ENCODE measurements at regions not wholly inside any gene's neighbourhood (a gene's known extent, or its start where the extent isn't known, plus 50 kb on each side); places are given as distances from the start of the nearest gene placed in this dataset.
"Not testable (repeated sequence)": the region's sequence is repeated elsewhere in the genome, so short reads cannot be mapped to it uniquely, and the experiment has no call there.

- ChIA-PET CTCF (no interaction called here), POLR2A (no interaction called here)
- DNase-seq (ENCODE audit: extremely low spot score), result no peak
- TF ChIP-seq, protein P1, sequence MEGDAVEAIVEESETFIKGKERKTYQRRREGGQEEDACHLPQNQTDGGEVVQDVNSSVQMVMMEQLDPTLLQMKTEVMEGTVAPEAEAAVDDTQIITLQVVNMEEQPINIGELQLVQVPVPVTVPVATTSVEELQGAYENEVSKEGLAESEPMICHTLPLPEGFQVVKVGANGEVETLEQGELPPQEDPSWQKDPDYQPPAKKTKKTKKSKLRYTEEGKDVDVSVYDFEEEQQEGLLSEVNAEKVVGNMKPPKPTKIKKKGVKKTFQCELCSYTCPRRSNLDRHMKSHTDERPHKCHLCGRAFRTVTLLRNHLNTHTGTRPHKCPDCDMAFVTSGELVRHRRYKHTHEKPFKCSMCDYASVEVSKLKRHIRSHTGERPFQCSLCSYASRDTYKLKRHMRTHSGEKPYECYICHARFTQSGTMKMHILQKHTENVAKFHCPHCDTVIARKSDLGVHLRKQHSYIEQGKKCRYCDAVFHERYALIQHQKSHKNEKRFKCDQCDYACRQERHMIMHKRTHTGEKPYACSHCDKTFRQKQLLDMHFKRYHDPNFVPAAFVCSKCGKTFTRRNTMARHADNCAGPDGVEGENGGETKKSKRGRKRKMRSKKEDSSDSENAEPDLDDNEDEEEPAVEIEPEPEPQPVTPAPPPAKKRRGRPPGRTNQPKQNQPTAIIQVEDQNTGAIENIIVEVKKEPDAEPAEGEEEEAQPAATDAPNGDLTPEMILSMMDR (IDR thresholded peaks at IDR 0.05; ENCODE audit: control extremely low read depth, extremely low read depth, low read depth, missing control alignments), result no peak
Measured at GRCh38 chr4:171516694-171517093, 296.5 kb upstream of the GALNTL6 start.

GRCh38 chr4:171484681-171485080, 328.5 kb upstream of the GALNTL6 start:
- DNase-seq (ENCODE audit: extremely low spot score), result no peak
- TF ChIP-seq, protein P1 (IDR thresholded peaks at IDR 0.05; ENCODE audit: control extremely low read depth, extremely low read depth, low read depth, missing control alignments), result no peak
- CTCF ChIA-PET, result no interaction called here
- POLR2A ChIA-PET, result no interaction called here

- CTCF ChIA-PET, result no interaction called here
- POLR2A ChIA-PET, result no interaction called here
- DNase-seq (ENCODE audit: extremely low spot score), result no peak
- TF ChIP-seq, protein P1 (IDR thresholded peaks at IDR 0.05; ENCODE audit: control extremely low read depth, extremely low read depth, low read depth, missing control alignments), result no peak
Measured at GRCh38 chr4:171478181-171478580, 335.0 kb upstream of the GALNTL6 start.

GRCh38 chr4:171475111-171475510, 338.1 kb upstream of the GALNTL6 start:
- DNase-seq (ENCODE audit: extremely low spot score); POLR2A ChIA-PET; CTCF ChIA-PET: not testable (repeated sequence)

- TF ChIP-seq, protein P1 (IDR thresholded peaks at IDR 0.05; ENCODE audit: control extremely low read depth, extremely low read depth, low read depth, missing control alignments), result no peak
- ChIA-PET CTCF (no interaction called here), POLR2A (no interaction called here)
- DNase-seq (ENCODE audit: extremely low spot score), result no peak
Measured at GRCh38 chr4:171473155-171473554, 340.0 kb upstream of the GALNTL6 start.

- no peak for DNase-seq (ENCODE audit: extremely low spot score)
- ChIA-PET POLR2A (no interaction called here), CTCF (no interaction called here)
- TF ChIP-seq, protein P1 (IDR thresholded peaks at IDR 0.05; ENCODE audit: control extremely low read depth, extremely low read depth, low read depth, missing control alignments), result no peak
Measured at GRCh38 chr4:171472230-171472629, 341.0 kb upstream of the GALNTL6 start.

- POLR2A ChIA-PET, result no interaction called here
- no peak for DNase-seq (ENCODE audit: extremely low spot score)
- CTCF ChIA-PET, result no interaction called here
- TF ChIP-seq, protein P1 (IDR thresholded peaks at IDR 0.05; ENCODE audit: control extremely low read depth, extremely low read depth, low read depth, missing control alignments), result no peak
Measured at GRCh38 chr4:171464499-171464898, 348.7 kb upstream of the GALNTL6 start.

Measured in GM10248 (cell line).